HAP-1 (cell line): ENCODE measurements at regions not wholly inside any gene's neighbourhood (a gene's known extent, or its start where the extent isn't known, plus 50 kb on each side); places are given as distances from the start of the nearest gene placed in this dataset.
"Not testable (repeated sequence)": the region's sequence is repeated elsewhere in the genome, so short reads cannot be mapped to it uniquely, and the experiment has no call there.

Source experiments
- DNase-seq, 2 experiments: peaks; one replicate each; pipeline ENCODE4 v3.0.0-alpha.2; 2016 to 2020; ENCODE audit warnings: low spot score in 2 of 2
- H3K27me3 ChIP-seq: fragments of 250-450 bp; sonication (Bioruptor Pico); 2 replicates; pipeline ENCODE4 v1.5.1; 2020; ENCODE audit warnings: low read depth, mild to moderate bottlenecking, moderate library complexity
- H3K36me3 ChIP-seq: fragments of 250-450 bp; sonication (Bioruptor Pico); replicated peaks from 2 replicates; pipeline ENCODE4 v1.5.1; 2020; ENCODE audit warnings: mild to moderate bottlenecking
- H3K4me1 ChIP-seq: fragments of 250-450 bp; sonication (Bioruptor Pico); 2 replicates; pipeline ENCODE4 v1.5.1; 2020; ENCODE audit warnings: mild to moderate bottlenecking
- H3K4me3 ChIP-seq: fragments of 250-450 bp; sonication (Bioruptor Pico); 2 replicates; pipeline ENCODE4 v1.5.1; 2020; ENCODE audit warnings: mild to moderate bottlenecking, moderate library complexity
- H3K9me3 ChIP-seq: fragments of 250-450 bp; sonication (Bioruptor Pico); 2 replicates; pipeline ENCODE4 v1.5.1; 2020; ENCODE audit warnings: mild to moderate bottlenecking, moderate library complexity
- in situ Hi-C: fragments of 300-500 bp; cut with MboI; formaldehyde crosslinking; loops from 3 replicates; pipeline ENCODE4 v1.14.3; 2020; ENCODE audit warnings: low sequenced_read_pairs, inconsistent platforms, mixed read lengths

- H3K9me3 ChIP-seq, in situ Hi-C loops, H3K27me3 ChIP-seq, DNase-seq, H3K4me3 ChIP-seq, H3K36me3 ChIP-seq, H3K4me1 ChIP-seq: not testable (repeated sequence)
Observed at GRCh38 chr15:24511598-24511997, 164.0 kb upstream of the NPAP1 start.

GRCh38 chr15:24518772-24519171 is 156.8 kb upstream of the NPAP1 start:
- DNase-seq, H3K9me3 ChIP-seq, H3K4me1 ChIP-seq, H3K4me3 ChIP-seq, H3K36me3 ChIP-seq, H3K27me3 ChIP-seq, in situ Hi-C loops: not testable (repeated sequence)

GRCh38 chr15:24531235-24531634 is 144.3 kb upstream of the NPAP1 start:
- in situ Hi-C loops, H3K4me3 ChIP-seq, H3K4me1 ChIP-seq, H3K9me3 ChIP-seq, H3K36me3 ChIP-seq, H3K27me3 ChIP-seq, DNase-seq: not testable (repeated sequence)

- in situ Hi-C loops, H3K4me3 ChIP-seq, DNase-seq, H3K36me3 ChIP-seq, H3K9me3 ChIP-seq, H3K27me3 ChIP-seq, H3K4me1 ChIP-seq: not testable (repeated sequence)
Observed at GRCh38 chr15:24534032-24534431, 141.5 kb upstream of the NPAP1 start.

GRCh38 chr15:24557281-24557680 is 118.3 kb upstream of the NPAP1 start:
- H3K4me1 ChIP-seq, H3K9me3 ChIP-seq, H3K36me3 ChIP-seq, DNase-seq, H3K27me3 ChIP-seq, in situ Hi-C loops, H3K4me3 ChIP-seq: not testable (repeated sequence)

GRCh38 chr15:24607636-24608035 is 67.9 kb upstream of the NPAP1 start:
- Histone ChIP-seq H3K4me3 (no peak overlapping the region), H3K27me3 (no peaks in the 10 kb centered on the region), H3K4me1 (no peaks in the 10 kb centered on the region), H3K36me3 (no peaks in the 10 kb centered on the region), H3K9me3 (peaks cover 6% of the 10 kb centered on the region; the same call in 1 of the 2 replicates)
- no peak for DNase-seq
- in situ Hi-C loops = no loop called here

GRCh38 chr15:24617646-24618045 is 57.9 kb upstream of the NPAP1 start:
- no peaks in the 10 kb centered on the region for H3K4me1 ChIP-seq
- H3K27me3 ChIP-seq = no peaks in the 10 kb centered on the region
- H3K4me3 ChIP-seq = no peak overlapping the region
- H3K9me3 ChIP-seq = no peaks in the 10 kb centered on the region; the same call in 1 of the 2 replicates
- in situ Hi-C loops = no loop called here
- no peaks in the 10 kb centered on the region for H3K36me3 ChIP-seq
- no peak for DNase-seq

GRCh38 chr15:24621630-24622215 is 53.9 kb upstream of the NPAP1 start:
- no peak overlapping the region for H3K4me3 ChIP-seq
- no peaks in the 10 kb centered on the region for H3K36me3 ChIP-seq
- no peaks in the 10 kb centered on the region; the same call in 1 of the 2 replicates for H3K9me3 ChIP-seq
- in situ Hi-C loops = no loop called here
- no peaks in the 10 kb centered on the region for H3K27me3 ChIP-seq
- H3K4me1 ChIP-seq = no peaks in the 10 kb centered on the region
- no peak for DNase-seq
